Hepatocyte (in vitro differentiated cells): ENCODE measurements at regions not wholly inside any gene's neighbourhood (a gene's known extent, or its start where the extent isn't known, plus 50 kb on each side); places are given as distances from the start of the nearest gene placed in this dataset.
"Not testable (repeated sequence)": the region's sequence is repeated elsewhere in the genome, so short reads cannot be mapped to it uniquely, and the experiment has no call there.

ENCODE experiments used
- DNase-seq: peaks from one replicate; pipeline ENCODE4 v3.0.0-alpha.2; 2016; ENCODE audit warnings: low spot score
- H2AFZ ChIP-seq: fragments of 200-600 bp; sonication (generic); 2 replicates; pipeline ENCODE4 v1.6.0; 2016; ENCODE audit warnings: antibody characterized with exemption, mild to moderate bottlenecking
- H3K27ac ChIP-seq: fragments of 200-600 bp; sonication (generic); 2 replicates; pipeline ENCODE4 v1.5.1; 2016; ENCODE audit warnings: mild to moderate bottlenecking
- H3K27me3 ChIP-seq: fragments of 200-600 bp; sonication (generic); 2 replicates; pipeline ENCODE4 v1.6.1; 2016
- H3K36me3 ChIP-seq: fragments of 200-600 bp; sonication (generic); replicated peaks from 2 replicates; pipeline ENCODE4 v1.5.1; 2016; ENCODE audit warnings: low read depth; ENCODE audit not compliant: insufficient read depth
- H3K4me1 ChIP-seq: fragments of 200-600 bp; sonication (generic); 2 replicates; pipeline ENCODE4 v1.5.1; 2016; ENCODE audit warnings: mild to moderate bottlenecking, moderate library complexity; ENCODE audit not compliant: insufficient read depth
- H3K4me2 ChIP-seq: fragments of 200-600 bp; sonication (generic); 2 replicates; pipeline ENCODE4 v1.6.0; 2016
- H3K4me3 ChIP-seq: fragments of 200-600 bp; sonication (generic); 2 replicates; pipeline ENCODE4 v1.5.1; 2016; ENCODE audit warnings: mild to moderate bottlenecking
- H3K79me2 ChIP-seq: fragments of 200-600 bp; sonication (generic); 2 replicates; pipeline ENCODE4 v1.6.0; 2017; ENCODE audit warnings: mild to moderate bottlenecking
- H3K9me2 ChIP-seq: fragments of 200-600 bp; sonication (generic); replicated peaks from 2 replicates; pipeline ENCODE4 v1.6.0; 2017; ENCODE audit warnings: mild to moderate bottlenecking; ENCODE audit not compliant: insufficient read depth
- H3K9me3 ChIP-seq: fragments of 200-600 bp; sonication (generic); 2 replicates; pipeline ENCODE4 v1.5.1; 2016; ENCODE audit warnings: low read depth, mild to moderate bottlenecking
- H4K20me1 ChIP-seq: fragments of 200-600 bp; sonication (generic); 2 replicates; pipeline ENCODE4 v1.6.0; 2016; ENCODE audit warnings: mild to moderate bottlenecking; ENCODE audit not compliant: insufficient read depth, poor library complexity, severe bottlenecking
- WGBS: methylation state at CpG from one replicate; pipeline ENCODE4 v1.1.6; 2016; ENCODE audit warnings: low lambda C conversion rate; ENCODE audit errors: missing lambda C conversion rate; 5-methylcytosine and 5-hydroxymethylcytosine counted together

- WGBS, result no CpG with 5 or more reads among the region's 4 CpGs
Measured at GRCh38 chr1:149284773-149285172, 181.4 kb upstream of the NBPF9 start.

GRCh38 chr1:149285205-149285604 lies 181.9 kb upstream of the NBPF9 start:
- not testable (repeated sequence) for H3K36me3 ChIP-seq, H2AFZ ChIP-seq, H3K9me3 ChIP-seq, H3K79me2 ChIP-seq, H3K27me3 ChIP-seq, H3K4me1 ChIP-seq, H3K4me3 ChIP-seq, H4K20me1 ChIP-seq, H3K4me2 ChIP-seq, DNase-seq, H3K9me2 ChIP-seq, H3K27ac ChIP-seq
- WGBS, result no CpG with 5 or more reads among the region's 14 CpGs

More at GRCh38 chr1:149284773-149285172, 181.4 kb upstream of the NBPF9 start:
- not testable (repeated sequence) for DNase-seq, H3K4me2 ChIP-seq, H3K36me3 ChIP-seq, H2AFZ ChIP-seq, H4K20me1 ChIP-seq, H3K9me3 ChIP-seq, H3K27me3 ChIP-seq, H3K9me2 ChIP-seq, H3K4me3 ChIP-seq, H3K4me1 ChIP-seq, H3K27ac ChIP-seq, H3K79me2 ChIP-seq

GRCh38 chr1:149285638-149286037 lies 182.3 kb upstream of the NBPF9 start:
- not testable (repeated sequence) for H3K27me3 ChIP-seq, H2AFZ ChIP-seq, DNase-seq, H3K4me3 ChIP-seq, H3K36me3 ChIP-seq, H4K20me1 ChIP-seq, H3K79me2 ChIP-seq, H3K27ac ChIP-seq, H3K9me2 ChIP-seq, H3K4me1 ChIP-seq, H3K9me3 ChIP-seq
- peak overlapping the region; percentile 79 for H3K4me2 ChIP-seq
- 0% methylated on average over 8 of the region's 38 CpGs for WGBS

GRCh38 chr1:149288580-149288979 lies 185.2 kb upstream of the NBPF9 start:
- H3K27me3 ChIP-seq, H3K9me2 ChIP-seq, H3K4me3 ChIP-seq, DNase-seq, H3K27ac ChIP-seq, H4K20me1 ChIP-seq, H3K79me2 ChIP-seq, H3K4me1 ChIP-seq, H3K9me3 ChIP-seq, H3K36me3 ChIP-seq, H3K4me2 ChIP-seq, H2AFZ ChIP-seq: not testable (repeated sequence)
- WGBS, result 67% methylated on average over 1 of the region's 1 CpG

GRCh38 chr1:149300478-149301218 lies 174.2 kb upstream of the NBPF19 start:
- H3K4me2 ChIP-seq, H3K36me3 ChIP-seq, H3K27me3 ChIP-seq, H3K4me1 ChIP-seq, H3K9me3 ChIP-seq, H2AFZ ChIP-seq, H3K79me2 ChIP-seq, H3K4me3 ChIP-seq, H4K20me1 ChIP-seq, DNase-seq, H3K27ac ChIP-seq, H3K9me2 ChIP-seq: not testable (repeated sequence)
- WGBS, result no CpG with 5 or more reads among the region's 3 CpGs

GRCh38 chr1:149301282-149301681 lies 173.6 kb upstream of the NBPF19 start:
- H3K4me3 ChIP-seq, H3K27me3 ChIP-seq, H4K20me1 ChIP-seq, H3K4me2 ChIP-seq, H3K9me2 ChIP-seq, H2AFZ ChIP-seq, DNase-seq, H3K79me2 ChIP-seq, H3K36me3 ChIP-seq, H3K4me1 ChIP-seq, H3K9me3 ChIP-seq, H3K27ac ChIP-seq: not testable (repeated sequence)
- 82% methylated on average over 3 of the region's 4 CpGs for WGBS

GRCh38 chr1:149304796-149305195 lies 170.0 kb upstream of the NBPF19 start:
- H3K36me3 ChIP-seq, DNase-seq: not testable (repeated sequence)

GRCh38 chr1:149307640-149308039 lies 167.2 kb upstream of the NBPF19 start:
- not testable (repeated sequence) for H3K79me2 ChIP-seq, H3K9me2 ChIP-seq, H3K9me3 ChIP-seq, H3K27ac ChIP-seq, H3K36me3 ChIP-seq, H3K4me2 ChIP-seq, H3K27me3 ChIP-seq, H3K4me3 ChIP-seq, H2AFZ ChIP-seq, H4K20me1 ChIP-seq, H3K4me1 ChIP-seq, DNase-seq
- 88% methylated on average over 3 of the region's 8 CpGs for WGBS

More at GRCh38 chr1:149304796-149305195, 170.0 kb upstream of the NBPF19 start:
- H3K9me2 ChIP-seq, H3K4me1 ChIP-seq, H3K4me2 ChIP-seq, H3K27ac ChIP-seq, H3K79me2 ChIP-seq, H2AFZ ChIP-seq, H4K20me1 ChIP-seq, H3K4me3 ChIP-seq, H3K9me3 ChIP-seq, H3K27me3 ChIP-seq: not testable (repeated sequence)
- no CpG with 5 or more reads among the region's 2 CpGs for WGBS

- not testable (repeated sequence) for H3K4me3 ChIP-seq, H2AFZ ChIP-seq, H3K4me1 ChIP-seq, H3K79me2 ChIP-seq, H3K27me3 ChIP-seq, H3K9me3 ChIP-seq, DNase-seq, H3K4me2 ChIP-seq, H3K36me3 ChIP-seq, H4K20me1 ChIP-seq, H3K9me2 ChIP-seq, H3K27ac ChIP-seq
- 88% methylated on average over 2 of the region's 2 CpGs for WGBS
Measured at GRCh38 chr1:149314921-149315320, 159.9 kb upstream of the NBPF19 start.
